ENCODE measurements at regions not wholly inside any gene's neighbourhood (a gene's known extent, or its start where the extent isn't known, plus 50 kb on each side); places are given as distances from the start of the nearest gene placed in this dataset.

GRCh38 chr12:115507951-115508722 is 769.4 kb downstream of the MED13L start:
- DNase-seq (ENCODE audit: low spot score), result no peak

- DNase-seq (ENCODE audit: low spot score), result no peak
These were observed 770.0 kb downstream of the MED13L start for GRCh38 chr12:115507560-115507889.

DNA sequence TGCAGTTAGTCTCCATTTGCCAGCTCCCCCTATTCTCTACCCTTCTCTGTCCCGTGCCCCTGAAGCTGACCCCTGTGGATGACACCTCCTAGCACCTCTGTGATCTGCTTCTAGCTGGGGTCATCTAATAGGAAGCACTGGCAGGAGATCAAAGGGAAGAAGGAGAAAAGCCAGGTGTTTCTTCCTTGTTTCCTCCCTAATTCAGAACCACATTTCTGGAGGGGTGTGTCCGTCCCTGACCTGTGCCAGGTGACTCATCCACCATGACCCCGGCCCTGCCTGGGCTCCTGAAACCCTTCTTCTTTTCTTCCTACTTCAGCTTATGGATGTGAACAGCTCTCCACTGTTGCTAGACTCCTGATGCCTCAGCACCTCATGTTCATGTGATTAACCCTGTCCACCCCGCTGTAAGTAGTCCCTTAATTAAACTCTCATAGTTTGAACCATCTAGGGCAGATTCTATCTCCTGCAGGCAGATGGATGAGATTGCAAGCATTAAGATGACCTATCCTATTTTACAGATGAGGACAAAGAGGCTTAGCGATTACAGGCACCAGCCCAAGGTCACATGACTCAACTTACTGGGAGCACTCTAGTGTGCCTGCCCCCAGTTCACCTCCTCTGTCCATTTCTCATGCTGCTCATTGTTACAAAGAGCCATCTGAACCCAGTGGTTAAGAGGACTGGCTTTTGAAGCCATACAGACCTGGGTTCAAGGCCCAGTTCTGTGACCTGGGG is 770.5 kb downstream of the MED13L start:
- no peak for DNase-seq (ENCODE audit: low spot score)

- DNase-seq (ENCODE audit: low spot score), result no peak
These were observed 772.9 kb downstream of the MED13L start for GRCh38 chr12:115504306-115505290.

- no peak for DNase-seq (ENCODE audit: low spot score)
These were observed 776.6 kb downstream of the MED13L start for GRCh38 chr12:115500872-115501271.

GRCh38 chr12:115495300-115495699 is 782.2 kb downstream of the MED13L start:
- no peak for DNase-seq (ENCODE audit: low spot score)

- no peak for DNase-seq (ENCODE audit: low spot score)
These were observed 784.9 kb downstream of the MED13L start for GRCh38 chr12:115492553-115492952.

DNA sequence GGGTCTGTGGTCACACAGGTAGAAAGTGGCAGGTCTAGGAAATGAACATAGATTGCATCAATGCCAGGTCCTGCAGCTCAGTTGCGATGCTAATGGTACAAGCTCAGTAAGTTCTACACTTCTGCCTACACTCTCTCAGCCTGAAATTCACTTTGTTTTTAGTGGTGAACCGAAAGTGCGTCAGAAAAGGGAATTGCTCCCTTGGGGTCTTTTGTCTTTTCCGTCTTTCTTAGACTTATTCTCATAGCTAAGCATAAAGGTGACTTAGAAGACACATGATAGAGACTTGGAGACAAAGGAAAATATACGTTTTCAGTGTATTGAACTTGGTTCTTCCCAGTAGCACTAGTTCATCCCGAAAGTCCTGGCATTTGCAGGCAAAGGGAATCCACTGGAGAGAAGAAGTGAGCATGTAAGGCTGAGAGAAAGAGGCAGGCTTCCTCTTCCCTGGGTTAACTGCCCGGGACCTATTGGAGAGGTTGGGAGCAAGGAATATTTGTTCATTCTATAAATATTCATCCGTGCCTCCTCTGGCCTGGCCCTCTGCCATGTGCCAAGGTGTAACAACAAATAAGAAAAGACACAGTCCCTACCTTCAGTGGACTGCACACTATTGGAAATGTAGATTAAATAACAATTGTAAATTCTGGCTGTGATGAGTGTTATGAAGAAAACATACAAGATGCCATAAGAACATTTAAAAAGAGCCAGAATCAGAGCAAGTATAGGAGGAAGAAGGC is 785.8 kb downstream of the MED13L start:
- DNase-seq (ENCODE audit: low spot score), result no peak

DNA sequence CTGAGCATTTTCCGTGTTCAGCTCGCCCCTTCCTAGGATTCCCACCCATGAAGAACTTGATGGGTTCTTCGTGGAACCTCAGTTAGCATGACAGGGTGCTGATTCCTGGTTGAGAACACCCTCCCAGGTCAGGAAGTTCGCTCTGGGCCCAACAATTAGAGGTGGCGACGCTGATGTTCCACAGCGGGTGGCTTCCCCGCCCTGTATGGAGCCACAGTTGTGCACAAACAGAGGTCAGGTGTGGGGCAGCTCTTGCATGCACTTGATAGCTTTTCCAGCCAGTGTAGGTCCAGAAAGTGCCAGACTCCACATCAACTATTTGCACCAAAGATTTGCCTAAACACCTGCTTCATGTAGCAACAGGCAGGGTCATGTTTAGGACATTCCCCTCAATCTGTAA is 788.2 kb downstream of the MED13L start:
- no peak for DNase-seq (ENCODE audit: low spot score)

GRCh38 chr12:115485967-115486366 is 791.5 kb downstream of the MED13L start:
- no peak for DNase-seq (ENCODE audit: low spot score)

- no peak for DNase-seq (ENCODE audit: low spot score)
These were observed 792.0 kb downstream of the MED13L start for GRCh38 chr12:115485503-115485902.

GRCh38 chr12:115482943-115483342 is 794.5 kb downstream of the MED13L start:
- DNase-seq (ENCODE audit: low spot score), result no peak

GRCh38 chr12:115481141-115481540 is 796.4 kb downstream of the MED13L start:
- DNase-seq (ENCODE audit: low spot score), result no peak

- no peak for DNase-seq (ENCODE audit: low spot score)
These were observed 794.5 kb upstream of the TBX3 start for GRCh38 chr12:115478505-115478904.

- DNase-seq (ENCODE audit: low spot score), result no peak
These were observed 790.8 kb upstream of the TBX3 start for GRCh38 chr12:115474539-115475353.

DNA sequence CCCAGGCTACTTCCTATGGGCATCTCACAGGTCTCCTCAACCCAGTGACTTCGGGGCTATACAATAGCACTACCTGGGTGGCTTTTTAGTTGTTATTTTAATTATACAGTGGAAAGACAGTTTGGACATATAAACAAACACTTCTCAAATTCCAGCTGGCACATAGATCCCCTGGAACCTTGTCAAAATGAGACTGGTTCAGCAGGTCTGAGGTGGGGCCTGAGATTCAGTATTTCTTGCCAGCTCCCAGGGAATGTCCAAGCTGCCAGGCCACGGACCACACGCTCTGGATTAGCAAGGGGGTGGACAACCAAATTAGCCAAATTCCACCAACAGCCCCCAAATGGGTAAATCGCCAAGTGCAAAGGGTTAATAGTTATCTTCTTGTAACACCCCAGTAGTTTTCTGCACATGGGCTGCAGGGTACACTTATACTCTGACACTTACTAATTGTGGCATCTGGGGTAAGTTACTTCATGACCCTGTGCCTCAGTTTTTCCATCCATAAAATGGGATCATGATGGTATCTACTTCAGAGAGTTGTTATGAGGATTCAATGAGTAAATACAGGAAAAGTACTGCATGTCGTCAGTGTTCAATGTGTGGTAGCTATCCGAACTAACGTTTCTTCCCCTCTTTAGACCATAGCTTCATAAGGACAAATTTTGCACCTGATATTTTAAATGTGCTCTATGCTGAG is 789.4 kb upstream of the TBX3 start:
- DNase-seq (ENCODE audit: low spot score), result no peak

- DNase-seq (ENCODE audit: low spot score), result no peak
These were observed 788.9 kb upstream of the TBX3 start for GRCh38 chr12:115472852-115473251.

DNA sequence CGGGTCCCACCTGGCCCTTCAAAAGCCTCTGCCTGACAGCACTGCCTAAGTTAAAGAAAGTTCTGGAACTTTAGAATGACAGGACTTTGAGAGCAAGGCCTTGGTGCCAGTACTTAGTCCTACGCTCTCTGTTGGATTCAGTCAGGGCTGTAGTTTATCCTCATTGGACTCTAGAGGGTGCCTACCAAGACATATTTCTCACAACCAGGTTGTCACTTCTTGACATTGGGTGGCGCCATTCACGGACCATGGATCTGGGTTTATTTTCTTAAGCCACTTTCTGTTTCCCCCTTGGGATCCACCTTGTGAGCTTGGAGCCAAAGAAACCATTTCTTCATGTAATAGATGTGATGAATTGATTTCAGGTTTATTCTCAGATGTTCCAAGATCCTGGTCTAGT is 787.0 kb upstream of the TBX3 start:
- DNase-seq (ENCODE audit: low spot score), result no peak

DNA sequence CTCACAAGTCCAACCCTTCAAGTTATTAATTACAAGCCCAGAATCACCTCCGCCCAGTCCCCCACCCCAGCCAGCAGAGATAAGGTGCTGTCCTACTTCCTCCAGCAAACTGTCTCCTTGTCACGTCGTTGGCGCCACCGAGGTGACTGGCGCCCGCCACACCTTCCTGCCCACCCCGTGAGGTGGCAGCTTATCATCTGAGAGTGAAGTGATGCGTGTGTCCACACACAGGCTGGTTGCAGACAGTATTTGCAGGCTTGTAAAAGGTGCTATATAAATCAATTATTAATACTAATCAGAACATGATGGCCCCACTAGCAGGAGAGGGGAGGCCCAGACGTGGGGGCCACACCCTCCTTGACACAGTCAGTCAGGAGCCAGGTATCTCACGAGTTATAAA is 786.6 kb upstream of the TBX3 start:
- DNase-seq (ENCODE audit: low spot score), result no peak

Measured in mesenteric fat pad (tissue), 1 donor.